T-helper 1 cell (primary cell): ENCODE measurements at regions not wholly inside any gene's neighbourhood (a gene's known extent, or its start where the extent isn't known, plus 50 kb on each side); places are given as distances from the start of the nearest gene placed in this dataset.

Source experiments
- DNase-seq, 5 donors: peaks; one replicate each; pipeline ENCODE4 v3.0.0-alpha.2; 2012 to 2020

DNA sequence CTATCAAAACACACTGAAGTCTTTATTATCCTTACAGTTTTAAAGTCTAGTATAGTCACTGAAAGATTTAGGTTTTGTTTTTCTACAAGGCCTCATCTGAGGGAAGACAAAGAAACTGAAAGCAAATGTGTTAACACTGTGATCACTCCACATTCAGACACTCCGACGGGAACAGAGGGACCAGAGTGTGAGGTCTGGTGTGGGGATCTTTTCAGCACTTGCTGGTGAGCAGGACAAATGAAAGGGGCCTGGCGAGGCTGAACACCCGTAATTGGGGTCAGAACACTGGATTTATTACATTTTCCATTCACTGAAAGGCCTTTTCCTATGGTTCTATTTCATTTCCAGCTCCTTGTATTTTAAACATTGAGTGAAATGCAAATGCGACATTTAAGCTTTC, 910.5 kb downstream of the CDH11 start:
- no peak for DNase-seq

- DNase-seq, result no peak
Measured at GRCh38 chr16:64206862-64207261, 915.0 kb downstream of the CDH11 start.

- no peak for DNase-seq
Measured at GRCh38 chr16:64203126-64203525, 918.7 kb downstream of the CDH11 start.

GRCh38 chr16:64202571-64202970, 919.3 kb downstream of the CDH11 start:
- no peak for DNase-seq

DNA sequence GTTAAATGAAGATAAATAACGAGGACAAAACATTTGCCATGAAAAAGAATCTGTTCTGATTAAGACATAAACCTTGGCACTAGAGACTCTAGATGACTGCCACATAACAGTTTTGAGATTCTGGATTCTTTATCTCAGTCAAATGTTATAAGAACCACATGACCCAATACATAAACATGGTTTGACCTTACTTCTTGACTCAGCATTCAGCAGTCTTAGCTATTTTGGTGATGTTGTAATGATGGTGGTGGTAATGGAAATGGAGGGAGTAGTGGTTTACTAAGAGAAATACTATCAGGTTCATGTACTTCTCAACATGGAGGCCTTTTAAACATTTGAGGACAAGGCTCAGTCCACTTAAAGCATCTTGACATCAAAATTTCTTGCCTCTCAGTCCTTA, 925.4 kb downstream of the CDH11 start:
- DNase-seq, result no peak

DNA sequence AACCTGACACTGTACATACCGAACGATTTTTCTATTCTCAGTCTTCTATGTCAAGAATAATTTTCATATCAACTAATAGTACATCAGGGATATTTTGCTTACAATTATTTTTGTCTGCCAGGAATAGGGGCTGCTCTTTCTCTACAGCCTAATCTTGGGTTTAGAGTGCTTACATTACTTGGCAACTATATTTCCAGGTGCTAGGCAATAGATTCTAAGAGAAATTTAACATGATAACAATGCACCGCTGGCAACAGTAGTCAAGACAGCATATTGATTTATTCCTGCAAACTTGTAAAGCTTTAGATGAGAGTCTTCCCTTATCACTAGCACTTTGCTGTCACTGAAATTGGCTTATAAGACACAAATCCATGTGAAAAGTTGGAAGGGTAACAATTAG, 935.9 kb downstream of the CDH11 start:
- DNase-seq, result no peak

GRCh38 chr16:64184156-64184555, 937.7 kb downstream of the CDH11 start:
- DNase-seq, result no peak

- DNase-seq, result no peak
Measured at GRCh38 chr16:64182985-64183384, 938.9 kb downstream of the CDH11 start.

- DNase-seq, result no peak
Measured at GRCh38 chr16:64181271-64181925, 940.5 kb downstream of the CDH11 start.

DNA sequence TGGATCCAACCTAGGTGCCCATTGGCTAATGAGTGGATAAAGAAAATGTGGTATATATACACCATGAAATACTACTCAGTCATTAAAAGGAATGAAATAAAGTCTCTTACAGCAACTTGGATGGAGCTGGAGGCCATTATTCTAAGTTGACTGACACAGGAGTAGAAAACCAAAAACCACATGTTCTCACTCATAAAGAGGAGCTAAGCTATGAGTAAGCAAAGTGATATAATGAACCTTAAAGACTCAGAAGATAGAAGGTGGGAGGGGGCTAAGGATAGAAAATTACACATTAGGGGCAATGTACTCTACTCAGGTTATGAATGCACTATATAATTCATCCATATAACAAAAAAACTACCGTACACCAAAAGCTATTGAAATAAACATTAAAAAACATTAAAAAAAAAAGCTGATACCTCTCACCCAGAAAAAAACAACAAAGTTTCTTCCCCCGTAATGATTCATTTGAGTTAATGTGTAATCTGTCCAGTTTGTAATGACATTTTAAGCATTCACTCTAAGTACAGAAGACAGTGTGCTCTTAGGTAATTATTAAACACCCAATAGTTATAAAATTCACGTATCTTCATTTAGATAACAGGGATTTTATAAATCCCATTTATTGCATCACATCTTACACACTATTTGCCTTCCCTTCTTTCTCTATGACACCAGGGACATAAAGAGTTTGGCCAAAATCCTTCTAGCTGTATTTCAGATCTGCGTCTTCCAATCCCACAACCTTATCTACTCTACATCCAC, 941.5 kb downstream of the CDH11 start:
- DNase-seq, result no peak

DNA sequence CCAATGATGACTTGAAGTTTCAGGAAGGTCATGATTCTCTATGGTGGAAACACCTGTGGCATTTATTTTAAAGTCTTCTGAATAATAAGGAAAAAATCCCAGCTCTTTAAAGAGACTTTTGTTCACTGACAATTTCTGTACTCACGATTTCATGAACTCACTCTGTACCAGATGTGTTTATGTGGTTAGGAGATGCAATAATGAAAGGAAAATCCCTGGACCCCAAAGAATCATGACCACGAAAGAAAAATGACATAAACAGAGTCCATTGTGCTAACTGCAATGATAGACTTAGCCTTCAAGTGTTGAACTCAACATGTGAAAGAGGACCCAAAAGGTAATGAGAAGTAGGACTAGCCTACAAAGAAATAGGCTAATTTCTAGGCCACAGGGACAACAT, 947.5 kb downstream of the CDH11 start:
- DNase-seq, result no peak

DNA sequence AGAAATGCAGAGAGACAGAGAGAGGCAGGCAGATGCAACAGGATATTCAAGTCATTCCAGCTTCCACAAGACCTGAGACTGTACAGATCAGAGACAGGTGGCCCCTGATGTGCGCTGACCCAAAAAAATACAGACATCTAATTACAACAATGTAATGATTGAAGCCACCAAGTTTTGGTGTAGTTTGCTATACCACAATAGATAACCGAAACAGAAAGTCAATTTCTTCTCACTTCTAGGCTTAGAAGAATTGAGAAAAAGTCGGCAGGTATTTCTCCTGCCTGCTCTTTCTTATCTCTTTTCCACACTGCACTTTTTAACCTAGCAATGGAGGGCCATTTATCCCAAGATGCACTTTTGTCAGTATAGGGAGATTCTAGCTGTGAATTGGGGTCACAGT, 949.2 kb downstream of the CDH11 start:
- no peak for DNase-seq

- DNase-seq, result no peak
Measured at GRCh38 chr16:64172226-64172625, 949.6 kb downstream of the CDH11 start.

- DNase-seq, result no peak
Measured at GRCh38 chr16:64171632-64172031, 950.2 kb downstream of the CDH11 start.

- DNase-seq, result no peak
Measured at GRCh38 chr16:64168371-64168770, 953.5 kb downstream of the CDH11 start.

DNA sequence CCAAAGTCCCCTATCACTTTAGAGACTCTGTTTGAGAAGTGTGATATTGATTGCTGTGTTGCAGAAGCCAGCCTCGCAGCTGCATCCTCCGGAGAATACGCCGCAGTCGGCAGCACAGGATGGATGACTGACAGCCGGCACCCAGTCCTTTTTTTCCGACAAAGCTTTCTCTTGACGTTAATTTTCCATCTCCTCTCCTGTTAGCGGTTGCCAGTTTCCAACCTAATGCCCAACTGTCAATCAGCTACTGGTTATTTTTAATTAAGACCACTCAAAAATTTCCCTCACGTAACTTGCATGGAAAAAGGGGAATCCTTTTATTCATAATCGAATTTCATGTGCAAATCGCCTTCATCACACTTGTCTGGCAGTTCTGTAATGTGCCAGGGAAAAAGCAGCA, 953.9 kb downstream of the CDH11 start:
- no peak for DNase-seq

DNA sequence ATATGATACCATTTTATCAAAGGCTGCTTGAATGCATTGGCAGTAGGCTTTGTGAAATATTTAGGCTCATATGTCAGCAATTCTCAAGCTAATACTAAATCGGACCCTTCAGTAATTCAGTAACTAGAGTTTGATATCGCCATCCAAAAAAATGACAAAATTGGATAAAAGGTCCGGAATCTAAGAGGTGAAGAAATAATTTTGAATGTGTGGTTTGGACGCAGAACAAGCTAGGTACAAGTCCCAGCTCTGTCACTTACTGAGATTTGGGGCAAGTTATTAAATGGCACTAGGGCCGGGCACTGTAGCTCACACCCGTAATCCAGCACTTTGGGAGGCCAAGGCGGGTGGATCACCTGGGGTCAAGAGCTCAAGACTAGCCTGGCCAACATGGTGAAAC, 956.5 kb downstream of the CDH11 start:
- no peak for DNase-seq

DNA sequence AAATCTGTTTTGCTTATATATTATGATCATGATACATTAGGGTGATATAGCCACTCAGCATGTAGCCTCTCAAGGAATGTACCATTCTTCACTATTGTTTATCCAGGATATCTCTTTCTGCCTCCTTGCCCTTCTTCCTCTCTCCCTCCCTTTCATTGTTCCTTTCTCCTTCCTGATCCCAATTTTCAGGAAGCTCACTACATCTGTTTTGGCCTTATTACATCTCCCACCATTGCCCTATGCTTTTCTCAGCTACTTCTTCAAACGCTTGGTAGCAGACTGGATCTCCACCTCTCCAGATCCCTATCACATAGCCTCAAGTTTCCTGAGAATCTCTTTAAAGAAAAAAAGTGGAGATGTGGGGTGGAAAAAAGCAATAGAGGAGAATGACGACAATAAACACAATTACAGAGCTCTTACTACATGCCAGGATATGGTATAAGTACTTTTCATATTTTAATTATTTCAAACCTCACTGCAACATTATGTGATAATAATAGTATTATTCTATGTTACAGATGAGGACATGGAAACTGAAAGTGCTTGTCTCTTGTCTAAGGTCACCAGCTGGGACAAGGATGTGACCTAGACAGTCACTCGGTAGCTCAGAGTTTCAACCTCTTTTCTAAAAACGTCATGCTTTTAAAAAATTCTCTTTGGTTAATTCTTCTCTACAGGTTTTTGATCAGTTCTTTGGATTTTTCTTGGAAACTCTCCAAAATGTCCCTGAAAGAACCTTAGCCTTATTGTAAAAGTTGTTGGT, 959.1 kb downstream of the CDH11 start:
- no peak for DNase-seq

DNA sequence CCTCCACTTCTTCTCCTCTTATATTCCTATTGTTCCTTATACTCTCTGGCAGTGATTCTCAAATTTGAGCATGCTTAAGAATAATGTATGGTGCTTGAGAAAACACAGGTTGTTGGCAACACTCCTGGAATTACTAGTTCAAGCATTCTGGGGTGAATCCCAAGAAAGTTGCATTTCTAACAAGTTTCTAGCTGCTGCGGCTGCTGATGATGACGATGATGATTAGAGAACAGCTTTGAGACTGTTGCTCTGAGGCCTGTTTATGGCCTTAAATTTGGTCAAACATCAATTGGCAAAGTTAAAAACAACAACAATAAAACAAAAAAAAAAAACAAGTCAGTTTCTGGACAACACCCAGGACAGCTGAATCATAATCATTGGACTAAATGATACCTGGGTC, 961.9 kb downstream of the CDH11 start:
- DNase-seq, result no peak

DNA sequence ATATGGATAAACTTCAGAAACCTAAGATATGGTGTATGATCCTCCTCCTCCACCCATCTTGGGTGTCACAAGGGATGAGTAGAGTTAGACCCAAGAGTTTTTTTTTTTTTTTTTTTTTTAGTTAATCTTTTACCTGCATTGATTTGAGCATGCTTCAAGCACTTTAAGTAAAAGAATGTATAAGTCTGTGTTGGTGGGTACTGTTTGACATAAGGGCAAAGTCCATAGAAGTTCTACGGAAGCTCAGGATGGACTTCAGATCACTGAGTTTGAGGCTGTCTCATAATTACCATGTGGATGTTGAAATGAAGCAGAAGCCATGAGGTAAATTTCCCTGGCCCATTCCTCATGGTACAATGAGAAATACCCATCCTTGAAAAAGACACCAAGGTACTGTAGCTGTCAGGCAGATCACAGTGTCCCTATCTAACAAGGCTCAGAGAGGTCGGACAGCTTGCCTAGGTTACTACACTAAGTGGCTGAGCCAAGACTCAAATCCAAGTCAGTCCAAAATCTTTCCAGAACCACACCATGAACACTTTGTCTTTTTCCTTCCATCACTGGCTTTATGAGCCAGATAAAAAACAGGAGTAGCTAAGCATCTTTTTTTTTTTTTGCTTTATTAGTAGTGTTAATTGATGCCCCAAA, 962.8 kb downstream of the CDH11 start:
- no peak for DNase-seq

- DNase-seq, result no peak
Measured at GRCh38 chr16:64153718-64154117, 968.1 kb downstream of the CDH11 start.

DNA sequence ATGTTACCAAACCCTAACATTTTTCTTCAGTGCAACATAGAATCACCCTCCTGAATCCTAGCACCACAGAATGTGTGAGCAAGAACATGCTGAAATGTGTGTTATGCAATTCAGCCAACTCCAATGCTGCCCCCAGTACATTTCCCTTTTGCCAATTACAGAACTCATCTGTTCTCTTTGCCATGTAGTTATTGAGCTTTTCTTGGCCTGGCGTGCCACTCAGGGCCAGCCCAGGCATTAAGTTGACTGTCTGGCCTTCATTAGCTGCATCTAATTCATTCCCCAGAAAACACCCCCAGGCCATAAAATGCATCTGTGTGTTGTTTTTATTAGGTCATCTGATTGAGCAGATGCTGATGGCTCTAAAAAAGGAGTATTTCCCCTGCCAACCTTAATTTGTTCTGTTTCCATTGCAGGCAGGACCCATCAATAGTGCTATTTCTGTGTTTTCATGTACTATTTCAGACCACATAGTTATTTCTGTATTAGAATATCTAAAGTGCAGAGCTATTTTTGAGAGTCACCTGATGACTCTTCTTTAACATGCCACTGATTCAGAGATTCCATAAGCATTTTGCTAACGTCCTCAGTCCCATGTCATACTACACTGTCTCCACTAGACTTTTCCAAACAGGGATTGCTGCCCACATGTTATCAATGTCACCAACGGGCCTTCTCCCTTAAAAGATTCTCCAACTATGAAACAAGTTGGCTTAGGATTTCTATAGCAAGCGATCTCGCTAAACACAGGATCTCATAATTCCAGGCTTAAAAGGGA, 969.7 kb downstream of the CDH11 start:
- no peak for DNase-seq

DNA sequence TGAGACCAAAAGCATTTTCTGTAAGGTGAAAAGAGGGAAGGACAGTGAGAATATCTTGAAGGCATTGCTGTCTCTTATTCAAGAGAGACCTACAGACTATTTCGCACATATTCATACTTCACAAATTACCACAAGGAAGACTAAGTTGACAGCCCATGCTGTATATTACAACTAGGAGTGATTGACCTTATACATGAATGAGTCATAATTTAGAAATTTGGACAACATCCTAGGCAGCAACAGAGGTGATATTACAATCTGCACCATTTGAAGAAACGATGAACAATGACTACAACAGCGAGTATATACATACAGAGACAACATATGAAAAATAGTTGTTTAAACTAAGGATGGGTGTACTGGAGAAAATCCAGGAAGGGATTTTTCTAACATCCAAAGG, 971.7 kb downstream of the CDH11 start:
- DNase-seq, result no peak
